GM12878 (cell line): ENCODE measurements at regions not wholly inside any gene's neighbourhood (a gene's known extent, or its start where the extent isn't known, plus 50 kb on each side); places are given as distances from the start of the nearest gene placed in this dataset.
"Not testable (repeated sequence)": the region's sequence is repeated elsewhere in the genome, so short reads cannot be mapped to it uniquely, and the experiment has no call there.

Experiments used
- ASH2L ChIP-seq: fragments of 300-600, 200-600 bp; sonication (generic); IDR thresholded peaks from 2 replicates; pipeline ENCODE4 v1.6.1; 2017; ENCODE audit warnings: low read depth, mild to moderate bottlenecking, borderline replicate concordance
- CTCF ChIP-seq, 3 experiments: IDR thresholded peaks in 2 of 3; conservative IDR thresholded peaks in 1 of 3; 2 replicates each; pipeline ENCODE4 v1.5.1; 2011; ENCODE audit warnings: low read depth in 3 of 3, low read length in 3 of 3, mild to moderate bottlenecking in 3 of 3, control low read depth in 2 of 3, moderate library complexity in 2 of 3, inconsistent platforms in 1 of 3, mixed read lengths in 1 of 3; ENCODE audit not compliant: control insufficient read depth in 2 of 3, insufficient read depth in 1 of 3; ENCODE audit errors: extremely low read depth in 1 of 3
- EP300 ChIP-seq, 2 experiments: fragments of 150-350 bp in 1 of 2; IDR thresholded peaks; 2 replicates each; pipeline ENCODE4 v1.6.1; 2011 to 2012; ENCODE audit warnings: low read depth in 2 of 2, low read length in 2 of 2, borderline replicate concordance in 1 of 2, improper control_type of control experiment in 1 of 2, inconsistent platforms in 1 of 2; ENCODE audit not compliant: control insufficient read depth in 1 of 2
- EZH2 ChIP-seq: IDR thresholded peaks from 2 replicates; pipeline ENCODE4 v1.6.1; 2012; ENCODE audit warnings: low read depth, mild to moderate bottlenecking, control low read depth, inconsistent platforms, low read length, borderline replicate concordance; ENCODE audit not compliant: control insufficient read depth
- FOXK2 ChIP-seq: fragments of 450-650 bp; IDR thresholded peaks from 2 replicates; pipeline ENCODE4 v1.6.1; 2017; ENCODE audit warnings: mild to moderate bottlenecking, moderate library complexity
- PAX5 ChIP-seq: IDR thresholded peaks from 2 replicates; pipeline ENCODE4 v1.6.1; 2011; ENCODE audit warnings: low read depth, low read length, borderline replicate concordance
- POLR2A ChIP-seq: IDR thresholded peaks from 2 replicates; pipeline ENCODE4 v1.6.1; 2011; ENCODE audit warnings: low read depth, mild to moderate bottlenecking, low read length
- RAD51 ChIP-seq: fragments of 450-650 bp; IDR thresholded peaks from 2 replicates; pipeline ENCODE4 v1.6.1; 2016; ENCODE audit warnings: moderate library complexity, mild to moderate bottlenecking, inconsistent platforms
- SKIL ChIP-seq: fragments of 450-650 bp; IDR thresholded peaks from 2 replicates; pipeline ENCODE4 v1.6.1; 2017; ENCODE audit warnings: mild to moderate bottlenecking, low read depth, inconsistent platforms; ENCODE audit not compliant: poor library complexity, severe bottlenecking
- SP1 ChIP-seq: IDR thresholded peaks from one replicate; pipeline ENCODE4 v1.6.1; 2011; ENCODE audit warnings: low read depth, low read length
- TARDBP ChIP-seq: IDR thresholded peaks from 2 replicates; pipeline ENCODE4 v1.6.1; 2016; ENCODE audit warnings: borderline replicate concordance
- USF2 ChIP-seq: IDR thresholded peaks from 2 replicates; pipeline ENCODE4 v1.6.1; 2011; ENCODE audit warnings: low read depth, low read length, improper control_type of control experiment, borderline replicate concordance

GRCh38 chr17:77050901-77051300, 89.9 kb upstream of the SEC14L1 start:
- not testable (repeated sequence) for TF ChIP-seq EP300 (IDR thresholded peaks at IDR 0.05; ENCODE audit: borderline replicate concordance in 1 of 2, control insufficient read depth in 1 of 2, low read depth in 2 of 2, low read length in 2 of 2); PAX5; USF2; ASH2L; SP1; SKIL; TARDBP; CTCF (IDR thresholded peaks at IDR 0.05 in 2 of 3, conservative IDR thresholded peaks at IDR 0.05 in 1 of 3; ENCODE audit: control insufficient read depth in 2 of 3, extremely low read depth in 1 of 3, insufficient read depth in 1 of 3, low read depth in 3 of 3, low read length in 3 of 3); POLR2A; EZH2; RAD51; FOXK2
